Heart right ventricle (tissue), 16 donors: ENCODE measurements at regions not wholly inside any gene's neighbourhood (a gene's known extent, or its start where the extent isn't known, plus 50 kb on each side); places are given as distances from the start of the nearest gene placed in this dataset.

Experiments used
- ATAC-seq, 8 donors: fragments of 200-7000 bp; cut with Tn5 transposase; one replicate each; pipeline ENCODE4 v1.9.1; 2020; ENCODE audit warnings: mild to moderate bottlenecking in 8 of 8, moderate library complexity in 8 of 8, moderate number of reproducible peaks in 1 of 8
- DNase-seq, 2 donors: peaks; one replicate each; pipeline ENCODE4 v3.0.0-alpha.2; 2020
- H3K27ac ChIP-seq, 10 donors: fragments of 200-600 bp; sonication (generic) in 2 of 10; one replicate each; pipeline versions ENCODE4 v1.5.0 to v1.8.0; 2020 to 2022; ENCODE audit warnings: mild to moderate bottlenecking in 3 of 10
- H3K27me3 ChIP-seq, 7 donors: fragments of 200-600 bp; one replicate each; pipeline ENCODE4 v1.8.0; 2021 to 2022; ENCODE audit warnings: mild to moderate bottlenecking in 2 of 7
- H3K36me3 ChIP-seq, 9 donors: fragments of 200-600 bp; sonication (generic) in 1 of 9; one replicate each; pipeline versions ENCODE4 v1.5.0 to v1.8.0; 2020 to 2022; ENCODE audit warnings: mild to moderate bottlenecking in 2 of 9
- H3K4me1 ChIP-seq, 9 donors: fragments of 200-600 bp; sonication (generic) in 1 of 9; one replicate each; pipeline versions ENCODE4 v1.5.0 to v1.8.0; 2020 to 2022; ENCODE audit warnings: mild to moderate bottlenecking in 4 of 9
- H3K4me3 ChIP-seq, 10 donors: fragments of 200-600 bp; sonication (generic) in 2 of 10; one replicate each; pipeline versions ENCODE4 v1.5.0 to v1.8.0; 2020 to 2022; ENCODE audit warnings: mild to moderate bottlenecking in 7 of 10, moderate library complexity in 2 of 10
- H3K9me3 ChIP-seq, 11 donors: fragments of 200-600 bp in 10 of 11; sonication (generic) in 2 of 11; one replicate each; pipeline versions ENCODE4 v1.5.0 to v1.8.0; 2013 to 2022; ENCODE audit warnings: mild to moderate bottlenecking in 2 of 11, control low read depth in 1 of 11, moderate library complexity in 1 of 11
- CTCF ChIP-seq, 9 donors: fragments of 200-600 bp; sonication (generic) in 2 of 9; IDR thresholded peaks; one replicate each; pipeline versions ENCODE4 v1.5.0 to v1.8.0; 2021 to 2022; ENCODE audit warnings: antibody characterized with exemption in 9 of 9, mild to moderate bottlenecking in 5 of 9, moderate library complexity in 1 of 9
- WGBS, 2 donors: extraction: QIAGEN DNeasy Blood & Tissue Kit; methylation state at CpG; one replicate each; pipeline ENCODE4 v1.1.7; 2013; ENCODE audit warnings: inconsistent platforms in 1 of 2; 5-methylcytosine and 5-hydroxymethylcytosine counted together
- intact Hi-C, 10 donors: fragments of 100-400 bp; cut with DNase I; formaldehyde crosslinking; loops; one replicate each; pipeline versions ENCODE4 v1.11.1 to v1.14.2; 2022
- donor health status: Arrhythmogenic right ventricular cardiomyopathy.
- donor health status: ischemic (EF 13 %, LVEDD 7.1; RV severe dilation, severe dysfunction).
- donor health status: healthy with polysubstance abuse.
- donor health status: DM: no; HTN: yes; CAD: no.
- donor health status: DM: no; HTN: no; CAD: no.
- donor health status: ischemic (EF 25% LVEDD 6.9; RV normal size, moderate dysfunction).
- donor health status: ischemic (EF 25% LVEDD 5.7; RV mildly dilated, moderate dysfunction).
- donor health status: healthy.
- donor health status: DM: yes; HTN: yes; CAD: no.
- donor health status: Ischemic cardiomyopathy.
- donor health status: ischemic (EF 35%, LVEDD 5.7; RV mildly dilated, moderate dysfunction).
- donor health status: nonischemic (EF 11% LVEDD 7.7; RV severe dilation, severe dysfunction).
- donor health status: DM: yes; HTN: yes; CAD: no.
- donor health status: PGD.
- donor health status: ischemic (EF 29% LVEDD 5.4; RV normal size, mild dysfunction).
- donor health status: nonischemic (EF 23%, LVEDD 6.1; RV moderate dilation, normal function).

GRCh38 chr18:25679491-25679890 is 327.5 kb upstream of the ZNF521 start:
- no peak overlapping the region for H3K4me3 ChIP-seq
- TF ChIP-seq CTCF (IDR thresholded peaks at IDR 0.05) = no peak
- WGBS, 2 donors = 65 to 69% methylated on average over 2 of the region's 2 CpGs
- DNase-seq = no peak
- H3K27me3 ChIP-seq = peaks cover 0 to 4% (median 0%) of the 10 kb centered on the region in 7 donors
- no peak for ATAC-seq
- intact Hi-C loops = loop anchor here in 4 of 10 donors (10.0 kb wide), 1 partner anchor 805 kb away; no protein-coding TSS in a partner anchor
- H3K27ac ChIP-seq = no peak overlapping the region
- no peaks in the 10 kb centered on the region for H3K4me1 ChIP-seq
- no peaks in the 10 kb centered on the region for H3K9me3 ChIP-seq
- no peaks in the 10 kb centered on the region for H3K36me3 ChIP-seq

- H3K4me1 ChIP-seq = no peaks in the 10 kb centered on the region
- H3K36me3 ChIP-seq = no peaks in the 10 kb centered on the region
- peaks cover 0 to 4% (median 0%) of the 10 kb centered on the region in 7 donors for H3K27me3 ChIP-seq
- no peaks in the 10 kb centered on the region for H3K9me3 ChIP-seq
- no peak for ATAC-seq
- 84 to 93% methylated on average over 4 of the region's 4 CpGs for WGBS, 2 donors
- no peak overlapping the region for H3K27ac ChIP-seq
- no peak for TF ChIP-seq CTCF (IDR thresholded peaks at IDR 0.05)
- no peak overlapping the region for H3K4me3 ChIP-seq
- intact Hi-C loops = loop anchor here in 4 of 10 donors (10.0 kb wide), 1 partner anchor 803 kb away; no protein-coding TSS in a partner anchor
- DNase-seq = no peak
Measured at GRCh38 chr18:25678221-25678620, 326.3 kb upstream of the ZNF521 start.

- H3K4me3 ChIP-seq = no peak overlapping the region
- no peak for ATAC-seq
- peaks cover 0 to 4% (median 0%) of the 10 kb centered on the region in 7 donors for H3K27me3 ChIP-seq
- no peaks in the 10 kb centered on the region for H3K4me1 ChIP-seq
- H3K27ac ChIP-seq = no peak overlapping the region
- intact Hi-C loops = loop anchor here in 4 of 10 donors (10.0 kb wide), 1 partner anchor 800 kb away; no protein-coding TSS in a partner anchor
- TF ChIP-seq CTCF (IDR thresholded peaks at IDR 0.05) = no peak
- DNase-seq = no peak
- H3K9me3 ChIP-seq = peaks cover 0 to 9% (median 0%) of the 10 kb centered on the region in 11 donors
- H3K36me3 ChIP-seq = no peaks in the 10 kb centered on the region
- WGBS, 2 donors = 71 to 74% methylated on average over 8 of the region's 8 CpGs
Measured at GRCh38 chr18:25675123-25675850, 323.3 kb upstream of the ZNF521 start.

GRCh38 chr18:25674183-25674582 is 322.2 kb upstream of the ZNF521 start:
- 91 to 95% methylated on average over 1 of the region's 1 CpG for WGBS, 2 donors
- intact Hi-C loops = loop anchor here in 5 of 10 donors (5.0 to 10.0 kb wide), 2 partner anchors 797 to 799 kb away; no protein-coding TSS in a partner anchor

More at GRCh38 chr18:25674183-25674582, 322.2 kb upstream of the ZNF521 start:
- peaks cover 0 to 4% (median 0%) of the 10 kb centered on the region in 7 donors for H3K27me3 ChIP-seq
- H3K36me3 ChIP-seq = no peaks in the 10 kb centered on the region
- no peak for DNase-seq
- ATAC-seq = no peak
- no peak overlapping the region for H3K4me3 ChIP-seq
- H3K4me1 ChIP-seq = no peaks in the 10 kb centered on the region
- peaks cover 0 to 11% (median 0%) of the 10 kb centered on the region in 11 donors for H3K9me3 ChIP-seq
- TF ChIP-seq CTCF (IDR thresholded peaks at IDR 0.05) = no peak
- H3K27ac ChIP-seq = no peak overlapping the region
